ENCODE measurements at regions not wholly inside any gene's neighbourhood (a gene's known extent, or its start where the extent isn't known, plus 50 kb on each side); places are given as distances from the start of the nearest gene placed in this dataset.

GRCh38 chr12:84033162-84033561 lies 879.4 kb downstream of the SLC6A15 start:
- TF ChIP-seq POLR2AphosphoS5 (IDR thresholded peaks at IDR 0.05; ENCODE audit: borderline replicate concordance, low read depth, low read length) = no peak
- no peak for TF ChIP-seq EZH2 (IDR thresholded peaks at IDR 0.05)
- no peak for TF ChIP-seq FOXP2 (optimal IDR thresholded peaks at IDR 0.05; ENCODE audit: control extremely low read depth, extremely low read length, insufficient read depth)
